ENCODE measurements at regions not wholly inside any gene's neighbourhood (a gene's known extent, or its start where the extent isn't known, plus 50 kb on each side); places are given as distances from the start of the nearest gene placed in this dataset.

DNA sequence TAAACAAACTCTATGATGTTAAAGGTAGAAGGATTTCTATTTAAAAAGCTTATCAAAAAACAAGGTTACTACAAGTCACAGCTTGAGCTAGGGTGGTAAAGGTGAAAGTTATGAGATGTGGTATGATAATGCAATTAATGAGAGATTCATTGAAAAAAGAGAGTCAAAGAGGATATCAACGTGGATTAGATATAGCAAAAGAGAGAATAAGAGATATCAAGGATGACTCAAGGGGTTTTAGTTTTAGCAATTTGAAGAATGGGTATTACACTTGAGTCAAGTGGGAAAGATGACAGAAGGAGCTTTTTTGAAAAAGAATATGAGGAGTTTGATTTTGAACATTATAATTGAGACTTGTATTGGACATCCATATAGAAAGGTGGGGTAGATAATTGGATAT is 59.8 kb downstream of the NUTM2E start:
- TF ChIP-seq EZH2 (IDR thresholded peaks at IDR 0.05) (no peak), CTCF (IDR thresholded peaks at IDR 0.05) (no peak), EZH2phosphoT487 (IDR thresholded peaks at IDR 0.05) (no peak)
